ENCODE measurements at regions not wholly inside any gene's neighbourhood (a gene's known extent, or its start where the extent isn't known, plus 50 kb on each side); places are given as distances from the start of the nearest gene placed in this dataset.

GRCh38 chr3:21859124-21860081 lies 108.4 kb upstream of the ZNF385D start:
- ChIA-PET CTCF (no interaction called here), POLR2A (no interaction called here)

GRCh38 chr3:21860082-21860475 lies 109.1 kb upstream of the ZNF385D start:
- DNase-seq (ENCODE audit: low read depth, low spot score) = no peak
- H3K4me3 ChIP-seq (ENCODE audit: low read depth, low read length) = no peak overlapping the region
- ChIA-PET CTCF (no interaction called here), POLR2A (no interaction called here)
- TF ChIP-seq, protein P1, sequence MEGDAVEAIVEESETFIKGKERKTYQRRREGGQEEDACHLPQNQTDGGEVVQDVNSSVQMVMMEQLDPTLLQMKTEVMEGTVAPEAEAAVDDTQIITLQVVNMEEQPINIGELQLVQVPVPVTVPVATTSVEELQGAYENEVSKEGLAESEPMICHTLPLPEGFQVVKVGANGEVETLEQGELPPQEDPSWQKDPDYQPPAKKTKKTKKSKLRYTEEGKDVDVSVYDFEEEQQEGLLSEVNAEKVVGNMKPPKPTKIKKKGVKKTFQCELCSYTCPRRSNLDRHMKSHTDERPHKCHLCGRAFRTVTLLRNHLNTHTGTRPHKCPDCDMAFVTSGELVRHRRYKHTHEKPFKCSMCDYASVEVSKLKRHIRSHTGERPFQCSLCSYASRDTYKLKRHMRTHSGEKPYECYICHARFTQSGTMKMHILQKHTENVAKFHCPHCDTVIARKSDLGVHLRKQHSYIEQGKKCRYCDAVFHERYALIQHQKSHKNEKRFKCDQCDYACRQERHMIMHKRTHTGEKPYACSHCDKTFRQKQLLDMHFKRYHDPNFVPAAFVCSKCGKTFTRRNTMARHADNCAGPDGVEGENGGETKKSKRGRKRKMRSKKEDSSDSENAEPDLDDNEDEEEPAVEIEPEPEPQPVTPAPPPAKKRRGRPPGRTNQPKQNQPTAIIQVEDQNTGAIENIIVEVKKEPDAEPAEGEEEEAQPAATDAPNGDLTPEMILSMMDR (IDR thresholded peaks at IDR 0.05; ENCODE audit: insufficient read depth, low read length, missing control alignments) = no peak

More at GRCh38 chr3:21859124-21860081, 108.4 kb upstream of the ZNF385D start:
- no peak for DNase-seq (ENCODE audit: low read depth, low spot score)
- TF ChIP-seq, protein P1 (IDR thresholded peaks at IDR 0.05; ENCODE audit: insufficient read depth, low read length, missing control alignments) = no peak
- no peak overlapping the region for H3K4me3 ChIP-seq (ENCODE audit: low read depth, low read length)

- CTCF ChIA-PET = no interaction called here
- H3K4me3 ChIP-seq (ENCODE audit: low read depth, low read length) = no peak overlapping the region
These were observed 109.6 kb upstream of the ZNF385D start for GRCh38 chr3:21860657-21861056.

DNA sequence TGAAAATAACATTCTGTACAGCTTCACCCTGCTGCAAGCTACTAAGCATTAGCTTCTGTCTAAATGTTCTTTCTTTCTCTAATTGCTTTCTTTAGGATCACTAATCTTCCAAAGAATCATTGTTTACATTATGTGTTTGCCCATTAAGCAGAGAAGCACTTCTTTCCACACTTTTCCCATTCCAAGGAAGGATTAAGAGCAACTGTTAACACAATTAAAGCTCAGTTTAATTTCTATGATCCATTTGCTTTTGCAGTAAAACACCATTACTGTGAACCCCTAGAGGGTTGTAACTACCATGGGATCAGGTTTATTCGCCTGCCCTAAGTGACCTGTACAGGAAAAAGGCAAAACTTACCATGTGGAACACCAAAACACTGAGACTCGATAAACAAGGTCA lies 125.8 kb upstream of the ZNF385D start:
- no peak overlapping the region for H3K4me3 ChIP-seq (ENCODE audit: low read depth, low read length)
- ChIA-PET POLR2A (no interaction called here), CTCF (no interaction called here)
- TF ChIP-seq, protein P1 (IDR thresholded peaks at IDR 0.05; ENCODE audit: insufficient read depth, low read length, missing control alignments) = no peak
- DNase-seq (ENCODE audit: low read depth, low spot score) = no peak

More at GRCh38 chr3:21860657-21861056, 109.6 kb upstream of the ZNF385D start:
- POLR2A ChIA-PET = no interaction called here
- no peak for DNase-seq (ENCODE audit: low read depth, low spot score)
- TF ChIP-seq, protein P1 (IDR thresholded peaks at IDR 0.05; ENCODE audit: insufficient read depth, low read length, missing control alignments) = no peak

DNA sequence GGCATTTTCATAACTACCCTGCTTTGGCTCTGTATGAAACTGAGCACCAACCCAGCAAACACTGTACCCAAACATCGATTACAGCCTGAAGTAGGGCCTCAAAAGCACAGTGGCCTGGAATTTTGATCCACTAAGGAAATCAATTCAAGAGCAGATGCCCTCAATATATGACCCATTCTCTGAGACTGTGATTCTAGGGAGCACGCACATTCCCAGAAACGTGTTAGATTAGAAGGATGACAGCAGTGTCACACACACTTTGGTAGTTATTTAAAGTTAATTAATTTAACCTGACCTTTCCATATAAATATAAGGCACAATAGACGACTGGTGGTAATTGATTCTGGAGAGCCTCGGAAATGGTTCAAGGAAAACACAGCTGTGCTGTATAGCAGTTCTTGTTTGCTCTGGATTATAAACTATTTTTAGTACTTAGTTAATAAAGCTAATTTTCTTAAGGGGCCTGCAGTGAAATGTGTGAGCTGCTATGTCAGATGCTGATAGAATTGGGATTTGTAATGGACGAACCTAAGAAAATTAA lies 126.3 kb upstream of the ZNF385D start:
- no peak overlapping the region for H3K4me3 ChIP-seq (ENCODE audit: low read depth, low read length)
- POLR2A ChIA-PET = no interaction called here
- TF ChIP-seq, protein P1 (IDR thresholded peaks at IDR 0.05; ENCODE audit: insufficient read depth, low read length, missing control alignments) = no peak
- CTCF ChIA-PET = no interaction called here
- no peak for DNase-seq (ENCODE audit: low read depth, low spot score)

DNA sequence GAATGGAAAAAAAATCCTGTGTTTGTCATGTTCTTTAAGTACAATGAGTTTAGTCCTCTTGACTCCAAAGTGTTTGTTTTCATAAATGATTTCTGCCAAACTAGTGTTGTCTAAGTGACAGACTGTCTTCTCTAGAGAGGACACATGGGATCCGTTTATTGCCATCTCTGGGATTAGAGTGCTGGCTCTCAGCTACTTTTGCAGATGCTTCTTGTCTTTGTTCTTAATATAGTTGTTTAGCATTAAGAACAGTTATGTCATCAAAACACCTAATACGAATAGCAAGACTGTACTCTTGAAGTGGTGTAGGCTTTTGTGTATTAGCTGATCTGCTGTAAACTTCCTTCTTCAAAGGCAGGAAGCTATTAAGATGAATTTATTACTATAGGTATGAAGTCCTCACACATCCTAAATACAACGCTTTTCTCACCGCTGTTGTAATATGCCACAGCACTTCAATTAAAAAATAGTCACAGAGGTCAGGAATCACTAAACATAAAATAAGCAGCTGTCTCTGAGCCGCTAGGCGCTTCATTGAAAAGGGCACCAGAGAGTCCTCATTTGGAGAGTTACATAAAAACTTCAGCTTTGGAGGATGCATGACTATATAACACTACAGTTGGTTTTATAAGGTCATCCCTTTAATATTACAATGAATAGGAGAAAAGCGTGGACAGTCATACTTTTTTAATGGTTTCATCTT lies 128.3 kb upstream of the ZNF385D start:
- CTCF ChIA-PET = interaction anchor here (1.6 kb wide), 1 partner anchor 15 kb away, joined by 3 read pairs; no protein-coding TSS in a partner anchor
- no peak overlapping the region for H3K4me3 ChIP-seq (ENCODE audit: low read depth, low read length)
- TF ChIP-seq, protein P1 (IDR thresholded peaks at IDR 0.05; ENCODE audit: insufficient read depth, low read length, missing control alignments) = no peak
- DNase-seq (ENCODE audit: low read depth, low spot score) = no peak
- POLR2A ChIA-PET = no interaction called here
